K562 (cell line): ENCODE measurements at regions not wholly inside any gene's neighbourhood (a gene's known extent, or its start where the extent isn't known, plus 50 kb on each side); places are given as distances from the start of the nearest gene placed in this dataset.

Source experiments
- ATAC-seq: fragments of 200-7000 bp; cut with Tn5 transposase; 3 replicates; pipeline ENCODE4 v1.9.1; 2020; ENCODE audit warnings: moderate library complexity
- BruUV-seq: library from RNA; stranded (reverse); fragments of 400-500 nt; replicated peaks from 2 replicates; lab custom pipeline; 2021; lab: Mats Ljungman, UMichigan
- CTCF ChIA-PET: fragments of 300-600 bp; formaldehyde crosslinking; extraction: SDS; loops from one replicate; lab custom pipeline; 2021; ENCODE audit warnings: low intra/inter-chr PET ratio; lab: Yijun Ruan, JAX
- POLR2A ChIA-PET: fragments of 300-600, 350-650 bp; sonication (Branson Sonifier 250); formaldehyde crosslinking; extraction: SDS; loops from one replicate; lab custom pipeline; 2021; ENCODE audit warnings: antibody characterized with exemption, inconsistent platforms; lab: Yijun Ruan, JAX
- DNase-seq, 4 experiments: peaks; one replicate each; pipeline versions ENCODE4 v3.0.0 to v3.0.0-alpha.2; 2011 to 2018; ENCODE audit warnings: low spot score in 3 of 4, mixed read lengths in 3 of 4; ENCODE audit errors: extremely low read depth in 1 of 4
- FAIRE-seq: peaks from 2 replicates; lab custom pipeline; 2011; peaks lifted over from hg19 to GRCh38; lab: Jason Lieb, UNC
- H2AFZ ChIP-seq: 2 replicates; pipeline ENCODE4 v1.6.0; 2011; ENCODE audit warnings: low read depth, low read length, control low read depth, inconsistent platforms
- H3K27ac ChIP-seq: fragments of 200-600 bp; 3 replicates; pipeline ENCODE4 v1.8.0; 2011; ENCODE audit warnings: low read depth, mild to moderate bottlenecking, control low read depth, inconsistent platforms, low read length, moderate library complexity, mixed read lengths; ENCODE audit errors: extremely low read depth
- H3K27me3 ChIP-seq, 2 experiments: fragments of 300-600 bp in 1 of 2; 2 replicates in 1 of 2; 3 replicates in 1 of 2; pipeline versions ENCODE4 v1.6.0 to v1.8.0; 2011; ENCODE audit warnings: inconsistent platforms in 2 of 2, low read length in 2 of 2, mild to moderate bottlenecking in 1 of 2, mixed read lengths in 1 of 2, moderate library complexity in 1 of 2; ENCODE audit not compliant: control insufficient read depth in 2 of 2, insufficient read depth in 2 of 2
- H3K36me3 ChIP-seq: fragments of 300-600 bp; 3 replicates; pipeline ENCODE4 v1.8.0; 2011; ENCODE audit warnings: mild to moderate bottlenecking, low read length, inconsistent platforms; ENCODE audit not compliant: control insufficient read depth, insufficient read depth
- H3K4me1 ChIP-seq, 2 experiments: fragments of 200-600 bp in 1 of 2; replicated peaks in 1 of 2; 2 replicates in 1 of 2; 3 replicates in 1 of 2; pipeline versions ENCODE4 v1.5.1 to v1.8.0; 2011; ENCODE audit warnings: inconsistent platforms in 2 of 2, low read length in 2 of 2, mild to moderate bottlenecking in 1 of 2, mixed read lengths in 1 of 2, moderate library complexity in 1 of 2; ENCODE audit not compliant: control insufficient read depth in 2 of 2, insufficient read depth in 2 of 2
- H3K4me2 ChIP-seq: 2 replicates; pipeline ENCODE4 v1.6.1; 2011; ENCODE audit warnings: low read length, control low read depth, inconsistent platforms, mixed read lengths; ENCODE audit not compliant: insufficient read depth
- H3K4me3 ChIP-seq: fragments of 200-600 bp; sonication (generic), shearing (Covaris generic); 2 replicates; pipeline ENCODE4 v1.5.1; 2016; ENCODE audit warnings: control low read depth, inconsistent platforms
- H3K79me2 ChIP-seq: fragments of 200-600 bp; 3 replicates; pipeline ENCODE4 v1.8.0; 2011; ENCODE audit warnings: low read length, inconsistent platforms; ENCODE audit not compliant: control insufficient read depth, insufficient read depth
- H3K9ac ChIP-seq, 2 experiments: 2 replicates each; pipeline versions ENCODE4 v1.6.0 to v1.6.1; 2011; ENCODE audit warnings: low read depth in 2 of 2, low read length in 2 of 2, control low read depth in 1 of 2, inconsistent platforms in 1 of 2, mild to moderate bottlenecking in 1 of 2, mixed read lengths in 1 of 2; ENCODE audit not compliant: insufficient read depth in 1 of 2
- H3K9me1 ChIP-seq: one replicate; pipeline ENCODE4 v1.6.0; 2011; ENCODE audit warnings: inconsistent platforms, mild to moderate bottlenecking, low read length, moderate library complexity; ENCODE audit not compliant: control insufficient read depth, insufficient read depth
- H3K9me3 ChIP-seq: replicated peaks from 2 replicates; pipeline ENCODE4 v1.5.1; 2011; ENCODE audit warnings: low read depth, low read length, inconsistent platforms; ENCODE audit not compliant: control insufficient read depth, insufficient read depth
- H4K20me1 ChIP-seq: replicated peaks from 2 replicates; pipeline ENCODE4 v1.6.1; 2011; ENCODE audit warnings: low read length, inconsistent platforms, mixed read lengths; ENCODE audit not compliant: control insufficient read depth, insufficient read depth
- CREM ChIP-seq: IDR thresholded peaks from 2 replicates; pipeline ENCODE4 v1.6.1; 2014; ENCODE audit warnings: antibody characterized with exemption, low read depth
- GTF2B ChIP-seq: IDR thresholded peaks from 2 replicates; pipeline ENCODE4 v1.6.1; 2011; ENCODE audit not compliant: insufficient read length; ENCODE audit errors: extremely low read depth
- NFIX ChIP-seq: fragments of 250-450 bp; sonication (Bioruptor Pico); IDR thresholded peaks from 2 replicates; pipeline ENCODE4 v1.4.0; 2020; ENCODE audit warnings: low read depth, mild to moderate bottlenecking, moderate library complexity
- RAD51 ChIP-seq: fragments of 450-650 bp; IDR thresholded peaks from 2 replicates; pipeline ENCODE4 v1.7.1; 2016; ENCODE audit warnings: low read depth, mild to moderate bottlenecking, borderline replicate concordance
- SUPT5H ChIP-seq: fragments of 450-650 bp; IDR thresholded peaks from 2 replicates; pipeline ENCODE4 v1.6.1; 2016
- ZNF134 ChIP-seq: fragments of 250-450 bp; sonication (Bioruptor Pico); conservative IDR thresholded peaks from 2 replicates; pipeline ENCODE4 v1.4.0; 2020
- ZNF146 ChIP-seq: IDR thresholded peaks from one replicate; pipeline ENCODE4 v1.6.1; 2018; ENCODE audit warnings: missing compliant biosample characterization; ENCODE audit not compliant: unreplicated experiment
- ZNF197 ChIP-seq: fragments of 200-800 bp; sonication (Bioruptor generic); IDR thresholded peaks from 2 replicates; pipeline ENCODE4 v1.6.1; 2016; ENCODE audit warnings: low read depth, missing genetic modification characterization, missing compliant biosample characterization
- WGBS: fragments of 100-300 bp; shearing (Covaris generic); methylation state at CpG from one replicate; pipeline ENCODE4 v1.1.6; 2016; ENCODE audit warnings: low coverage, mixed read lengths; ENCODE audit not compliant: insufficient coverage; ENCODE audit errors: missing lambda C conversion rate; 5-methylcytosine and 5-hydroxymethylcytosine counted together
- in situ Hi-C: fragments of 300-500 bp; cut with MboI; formaldehyde crosslinking; loops from 4 replicates; pipeline ENCODE4 v1.15.0; 2018; ENCODE audit warnings: inconsistent platforms, mixed read lengths
- intact Hi-C: fragments of 100-400 bp; cut with micrococcal nuclease; formaldehyde crosslinking; loops from 2 replicates; pipeline ENCODE4 v1.14.2; 2022

GRCh38 chrX:13177921-13178566 lies 133.6 kb upstream of the FAM9C start:
- Histone ChIP-seq H3K36me3 (no peaks in the 10 kb centered on the region), H2AFZ (no peak overlapping the region), H3K9me3 (no peaks in the 10 kb centered on the region), H3K4me1 (no peaks in the 10 kb centered on the region), H3K4me2 (no peak overlapping the region), H3K9me1 (no peaks in the 10 kb centered on the region), H3K79me2 (no peaks in the 10 kb centered on the region), H4K20me1 (no peaks in the 10 kb centered on the region), H3K9ac (no peak overlapping the region), H3K27ac (no peak overlapping the region), H3K27me3 (no peaks in the 10 kb centered on the region), H3K4me3 (no peak overlapping the region)
- BruUV-seq: no TSS peak
- 23% methylated on average over 6 of the region's 6 CpGs for WGBS
- FAIRE-seq: no peak
- TF ChIP-seq CREM: no peak
- CTCF ChIA-PET: no interaction called here
- in situ Hi-C loops: no loop called here
- POLR2A ChIA-PET: interaction anchor here (0.7 kb wide), 1 partner anchor 51 kb away, joined by 4 read pairs; no protein-coding TSS in a partner anchor
- DNase-seq: no peak
- intact Hi-C loops: no loop called here
- ATAC-seq: no peak

GRCh38 chrX:13175056-13175455 lies 130.6 kb upstream of the FAM9C start:
- Histone ChIP-seq H3K9ac (no peak overlapping the region), H3K4me2 (no peak overlapping the region), H3K36me3 (no peaks in the 10 kb centered on the region), H3K9me3 (no peaks in the 10 kb centered on the region), H3K9me1 (no peaks in the 10 kb centered on the region), H4K20me1 (no peaks in the 10 kb centered on the region), H3K27ac (no peak overlapping the region), H2AFZ (no peak overlapping the region), H3K4me3 (no peak overlapping the region), H3K4me1 (no peaks in the 10 kb centered on the region), H3K79me2 (no peaks in the 10 kb centered on the region), H3K27me3 (no peaks in the 10 kb centered on the region)
- ChIA-PET CTCF (no interaction called here), POLR2A (no interaction called here)
- intact Hi-C loops: no loop called here
- no peak for DNase-seq
- no peak for ATAC-seq
- 43% methylated on average over 2 of the region's 2 CpGs for WGBS
- no peak for TF ChIP-seq ZNF134 (CRISPR knock-in tag)
- no peak for TF ChIP-seq ZNF146 (CRISPR knock-in tag)
- no peak for TF ChIP-seq NFIX
- no peak for TF ChIP-seq ZNF197 (CRISPR knock-in tag)
- no peak for TF ChIP-seq RAD51
- TF ChIP-seq SUPT5H: no peak
- TF ChIP-seq GTF2B: no peak
- no TSS peak for BruUV-seq
- in situ Hi-C loops: no loop called here
- FAIRE-seq: no peak
